Right lobe of liver (tissue), 6 donors: ENCODE measurements at regions not wholly inside any gene's neighbourhood (a gene's known extent, or its start where the extent isn't known, plus 50 kb on each side); places are given as distances from the start of the nearest gene placed in this dataset.
"Not testable (repeated sequence)": the region's sequence is repeated elsewhere in the genome, so short reads cannot be mapped to it uniquely, and the experiment has no call there.

Experiments
- ATAC-seq, 4 donors: fragments of 200-7000 bp; cut with Tn5 transposase; one replicate each; pipeline ENCODE4 v1.9.1; 2020; ENCODE audit warnings: mild to moderate bottlenecking in 4 of 4, moderate library complexity in 4 of 4
- DNase-seq, 3 donors: peaks; one replicate each; pipeline ENCODE4 v3.0.0-alpha.2; 2020
- H3K27ac ChIP-seq, 3 donors: fragments of 200-600 bp; one replicate each; pipeline ENCODE4 v1.8.0; 2022
- H3K27me3 ChIP-seq, 2 donors: fragments of 200-600 bp; one replicate each; pipeline ENCODE4 v1.8.0; 2022
- H3K36me3 ChIP-seq, 4 donors: fragments of 200-600 bp; sonication (generic) in 1 of 4; one replicate each; pipeline versions ENCODE4 v1.5.1 to v1.8.0; 2017 to 2022; ENCODE audit warnings: control low read depth in 1 of 4
- H3K4me1 ChIP-seq, 4 donors: fragments of 200-600 bp; sonication (generic) in 1 of 4; one replicate each; pipeline versions ENCODE4 v1.5.1 to v1.8.0; 2017 to 2022; ENCODE audit warnings: control low read depth in 1 of 4
- H3K4me3 ChIP-seq, 3 donors: fragments of 200-600 bp; one replicate each; pipeline ENCODE4 v1.8.0; 2022
- H3K9me3 ChIP-seq, 4 donors: fragments of 200-600 bp; sonication (generic) in 1 of 4; one replicate each; pipeline versions ENCODE4 v1.5.1 to v1.8.0; 2017 to 2022; ENCODE audit warnings: control low read depth in 1 of 4
- CTCF ChIP-seq, 4 donors: fragments of 200-600 bp in 3 of 4; fragments of 450-650 bp in 1 of 4; IDR thresholded peaks; one replicate each; pipeline versions ENCODE4 v1.5.1 to v1.8.0; 2016 to 2022; ENCODE audit warnings: antibody characterized with exemption in 4 of 4, mild to moderate bottlenecking in 2 of 4
- POLR2A ChIP-seq: fragments of 450-650 bp; IDR thresholded peaks from one replicate; pipeline ENCODE4 v1.6.1; 2017; ENCODE audit warnings: antibody characterized with exemption, mild to moderate bottlenecking
- WGBS: methylation state at CpG from one replicate; pipeline ENCODE4 v1.1.6; 2018; ENCODE audit warnings: low coverage, low lambda C conversion rate; ENCODE audit not compliant: insufficient coverage; ENCODE audit errors: missing lambda C conversion rate; 5-methylcytosine and 5-hydroxymethylcytosine counted together
- intact Hi-C, 2 donors: fragments of 100-400 bp; cut with DNase I; formaldehyde crosslinking; loops; one replicate each; pipeline versions ENCODE4 v1.11.2 to v1.14.1; 2022
- donor health status: DM: no; HTN: yes; CAD: no.
- donor health status: DM: no; HTN: no; CAD: no.
- donor health status: DM: no; HTN: no; CAD: no.
- donor health status: DM: no; HTN: yes; CAD: no.
- donor health status: DM: no; HTN: yes; CAD: no.

- 89% methylated on average over 1 of the region's 2 CpGs for WGBS
- TF ChIP-seq CTCF (IDR thresholded peaks at IDR 0.05) (no peak), POLR2A (no peak)
Measured at GRCh38 chr6:56724455-56724854, 81.8 kb upstream of the DST start.

GRCh38 chr6:56720882-56721281 lies 78.2 kb upstream of the DST start:
- H3K4me1 ChIP-seq: peaks cover 0 to 8% (median 1%) of the 10 kb centered on the region in 4 donors
- no peaks in the 10 kb centered on the region for H3K9me3 ChIP-seq
- H3K4me3 ChIP-seq: no peak overlapping the region
- no peaks in the 10 kb centered on the region for H3K27me3 ChIP-seq
- TF ChIP-seq POLR2A (no peak), CTCF (IDR thresholded peaks at IDR 0.05) (no peak)
- WGBS: 91% methylated on average over 9 of the region's 25 CpGs
- no peak for DNase-seq
- ATAC-seq: no peak
- peak overlapping the region in 1 of 3 donors; percentile 69 for H3K27ac ChIP-seq
- intact Hi-C loops: no loop called here
- no peaks in the 10 kb centered on the region for H3K36me3 ChIP-seq

More at GRCh38 chr6:56724455-56724854, 81.8 kb upstream of the DST start:
- Histone ChIP-seq H3K4me3 (no peak overlapping the region), H3K9me3 (no peaks in the 10 kb centered on the region), H3K27ac (no peak overlapping the region), H3K36me3 (no peaks in the 10 kb centered on the region), H3K27me3 (no peaks in the 10 kb centered on the region), H3K4me1 (peaks cover 0 to 31% (median 2%) of the 10 kb centered on the region in 4 donors)
- no peak for DNase-seq
- intact Hi-C loops: no loop called here
- ATAC-seq: no peak

- H3K27me3 ChIP-seq, DNase-seq, H3K9me3 ChIP-seq, H3K36me3 ChIP-seq, H3K4me3 ChIP-seq, intact Hi-C loops: not testable (repeated sequence)
- H3K4me1 ChIP-seq: peaks cover 0 to 14% (median 5%) of the 10 kb centered on the region in 4 donors
- peak; percentile 48 to 80 (median 64) for ATAC-seq
- peak overlapping the region; percentile 42 to 73 (median 69) for H3K27ac ChIP-seq
- WGBS: 23% methylated on average over 3 of the region's 4 CpGs
Measured at GRCh38 chr6:56720202-56720601, 77.5 kb upstream of the DST start.

- intact Hi-C loops, H3K4me3 ChIP-seq, H3K9me3 ChIP-seq, H3K36me3 ChIP-seq, H3K27me3 ChIP-seq, DNase-seq: not testable (repeated sequence)
- ATAC-seq: peak in 3 of 4 donors; percentile 40 to 70 (median 51)
- Histone ChIP-seq H3K4me1 (peaks cover 0 to 22% (median 6%) of the 10 kb centered on the region in 4 donors), H3K27ac (peak overlapping the region; percentile 42 to 73 (median 69))
- WGBS: 58% methylated on average over 11 of the region's 13 CpGs
Measured at GRCh38 chr6:56719315-56720058, 76.8 kb upstream of the DST start.

- Histone ChIP-seq H3K9me3 (no peaks in the 10 kb centered on the region), H3K4me3 (no peak overlapping the region), H3K27me3 (no peaks in the 10 kb centered on the region), H3K36me3 (no peaks in the 10 kb centered on the region), H3K4me1 (peaks cover 0 to 26% (median 6%) of the 10 kb centered on the region in 4 donors), H3K27ac (no peak overlapping the region)
- ATAC-seq: no peak
- DNase-seq: no peak
- intact Hi-C loops: no loop called here
- TF ChIP-seq POLR2A (no peak), CTCF (IDR thresholded peaks at IDR 0.05) (no peak)
Measured at GRCh38 chr6:56718236-56718635, 75.5 kb upstream of the DST start.
